GM23338 (cell line): ENCODE measurements at regions not wholly inside any gene's neighbourhood (a gene's known extent, or its start where the extent isn't known, plus 50 kb on each side); places are given as distances from the start of the nearest gene placed in this dataset.
"Not testable (repeated sequence)": the region's sequence is repeated elsewhere in the genome, so short reads cannot be mapped to it uniquely, and the experiment has no call there.

Experiments
- ATAC-seq: fragments of 200-7000 bp; cut with Tn5 transposase; 3 replicates; pipeline ENCODE4 v1.9.1; 2020
- DNase-seq: peaks from one replicate; pipeline ENCODE4 v3.0.0-alpha.2; 2015; ENCODE audit warnings: low spot score
- H2AFZ ChIP-seq: fragments of 200-600 bp; sonication (generic); 2 replicates; pipeline ENCODE4 v1.8.0; 2016; ENCODE audit warnings: antibody characterized with exemption, mild to moderate bottlenecking, moderate library complexity
- H3F3A ChIP-seq: fragments of 200-600 bp; sonication (generic); replicated peaks from 2 replicates; pipeline ENCODE4 v1.8.0; 2017; ENCODE audit warnings: antibody characterized with exemption, mixed run types, low read depth
- H3K27ac ChIP-seq: fragments of 200-600 bp; sonication (generic); 2 replicates; pipeline ENCODE4 v1.6.1; 2016; ENCODE audit warnings: low read depth
- H3K27me3 ChIP-seq: fragments of 200-600 bp; sonication (generic); 2 replicates; pipeline ENCODE4 v1.8.0; 2016; ENCODE audit warnings: mild to moderate bottlenecking, mixed run types, moderate library complexity; ENCODE audit not compliant: insufficient read depth
- H3K36me3 ChIP-seq: fragments of 200-600 bp; sonication (generic); 2 replicates; pipeline ENCODE4 v1.8.0; 2016; ENCODE audit warnings: mild to moderate bottlenecking; ENCODE audit not compliant: insufficient read depth
- H3K4me1 ChIP-seq: fragments of 200-600 bp; sonication (generic); 2 replicates; pipeline ENCODE4 v1.8.0; 2016; ENCODE audit warnings: mild to moderate bottlenecking, moderate library complexity; ENCODE audit not compliant: insufficient read depth
- H3K4me2 ChIP-seq: fragments of 200-600 bp; sonication (generic); 2 replicates; pipeline ENCODE4 v1.7.1; 2017; ENCODE audit warnings: mixed run types
- H3K4me3 ChIP-seq: fragments of 200-600 bp; sonication (generic); 2 replicates; pipeline ENCODE4 v1.6.1; 2016; ENCODE audit warnings: mixed run types
- H3K79me2 ChIP-seq: fragments of 200-600 bp; sonication (generic); replicated peaks from 2 replicates; pipeline ENCODE4 v1.8.0; 2017; ENCODE audit warnings: mild to moderate bottlenecking; ENCODE audit not compliant: insufficient read depth
- H3K9me2 ChIP-seq: fragments of 200-600 bp; sonication (generic); 2 replicates; pipeline ENCODE4 v1.8.0; 2017; ENCODE audit not compliant: insufficient read depth
- H4K20me1 ChIP-seq: fragments of 200-600 bp; sonication (generic); replicated peaks from 2 replicates; pipeline ENCODE4 v1.8.0; 2017; ENCODE audit warnings: mild to moderate bottlenecking; ENCODE audit not compliant: insufficient read depth
- H3K27ac Mint-ChIP-seq: 2 replicates; pipeline ENCODE4 v1.8.0; 2020; ENCODE audit warnings: inconsistent platforms, mild to moderate bottlenecking, moderate library complexity, mixed read lengths
- H3K27me3 Mint-ChIP-seq: 3 replicates; pipeline ENCODE4 v1.8.0; 2022; ENCODE audit warnings: low read depth, mild to moderate bottlenecking, moderate library complexity, mixed read lengths, inconsistent platforms; ENCODE audit not compliant: insufficient read depth, poor library complexity
- H3K36me3 Mint-ChIP-seq: 3 replicates; pipeline ENCODE4 v1.8.0; 2021; ENCODE audit warnings: low read depth, mild to moderate bottlenecking, inconsistent platforms, moderate library complexity, mixed read lengths
- H3K4me1 Mint-ChIP-seq: 3 replicates; pipeline ENCODE4 v1.8.0; 2020; ENCODE audit warnings: mild to moderate bottlenecking, inconsistent platforms, mixed read lengths
- H3K4me3 Mint-ChIP-seq: 3 replicates; pipeline ENCODE4 v1.8.0; 2021; ENCODE audit warnings: moderate library complexity, mild to moderate bottlenecking, inconsistent platforms, mixed read lengths
- H3K9me3 Mint-ChIP-seq: 3 replicates; pipeline ENCODE4 v1.8.0; 2020; ENCODE audit warnings: moderate library complexity, mild to moderate bottlenecking, inconsistent platforms, mixed read lengths
- POLR2AphosphoS5 ChIP-seq: IDR thresholded peaks from 2 replicates; pipeline ENCODE4 v1.6.1; 2016; ENCODE audit warnings: antibody characterized with exemption, low read depth
- TF ChIP-seq, protein P1 (sequence below): fragments of 250-450 bp; sonication (Bioruptor Pico); IDR thresholded peaks from 2 replicates; pipeline ENCODE4 v1.5.0; 2020; ENCODE audit warnings: mild to moderate bottlenecking, moderate library complexity

DNA sequence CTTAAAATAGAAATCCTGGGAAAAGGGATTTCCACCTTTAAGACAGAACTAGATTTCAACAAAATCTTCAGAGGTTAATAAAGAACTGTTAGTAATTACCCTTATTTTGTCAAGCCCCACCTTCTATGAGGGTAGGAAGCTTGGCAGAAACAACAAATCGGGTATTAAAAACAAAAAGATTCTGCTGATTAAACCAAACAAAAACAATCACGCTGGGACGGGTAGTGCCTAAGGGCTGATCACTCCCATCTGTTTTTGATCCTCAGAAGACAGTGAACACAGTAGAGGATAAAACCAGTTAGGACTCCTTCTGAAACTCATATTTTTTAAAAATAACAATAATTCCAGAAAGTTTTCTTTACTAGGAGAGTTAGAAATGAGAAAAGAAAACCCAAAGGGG lies 441.3 kb upstream of the API5 start (continued):
- TF ChIP-seq, protein P1, sequence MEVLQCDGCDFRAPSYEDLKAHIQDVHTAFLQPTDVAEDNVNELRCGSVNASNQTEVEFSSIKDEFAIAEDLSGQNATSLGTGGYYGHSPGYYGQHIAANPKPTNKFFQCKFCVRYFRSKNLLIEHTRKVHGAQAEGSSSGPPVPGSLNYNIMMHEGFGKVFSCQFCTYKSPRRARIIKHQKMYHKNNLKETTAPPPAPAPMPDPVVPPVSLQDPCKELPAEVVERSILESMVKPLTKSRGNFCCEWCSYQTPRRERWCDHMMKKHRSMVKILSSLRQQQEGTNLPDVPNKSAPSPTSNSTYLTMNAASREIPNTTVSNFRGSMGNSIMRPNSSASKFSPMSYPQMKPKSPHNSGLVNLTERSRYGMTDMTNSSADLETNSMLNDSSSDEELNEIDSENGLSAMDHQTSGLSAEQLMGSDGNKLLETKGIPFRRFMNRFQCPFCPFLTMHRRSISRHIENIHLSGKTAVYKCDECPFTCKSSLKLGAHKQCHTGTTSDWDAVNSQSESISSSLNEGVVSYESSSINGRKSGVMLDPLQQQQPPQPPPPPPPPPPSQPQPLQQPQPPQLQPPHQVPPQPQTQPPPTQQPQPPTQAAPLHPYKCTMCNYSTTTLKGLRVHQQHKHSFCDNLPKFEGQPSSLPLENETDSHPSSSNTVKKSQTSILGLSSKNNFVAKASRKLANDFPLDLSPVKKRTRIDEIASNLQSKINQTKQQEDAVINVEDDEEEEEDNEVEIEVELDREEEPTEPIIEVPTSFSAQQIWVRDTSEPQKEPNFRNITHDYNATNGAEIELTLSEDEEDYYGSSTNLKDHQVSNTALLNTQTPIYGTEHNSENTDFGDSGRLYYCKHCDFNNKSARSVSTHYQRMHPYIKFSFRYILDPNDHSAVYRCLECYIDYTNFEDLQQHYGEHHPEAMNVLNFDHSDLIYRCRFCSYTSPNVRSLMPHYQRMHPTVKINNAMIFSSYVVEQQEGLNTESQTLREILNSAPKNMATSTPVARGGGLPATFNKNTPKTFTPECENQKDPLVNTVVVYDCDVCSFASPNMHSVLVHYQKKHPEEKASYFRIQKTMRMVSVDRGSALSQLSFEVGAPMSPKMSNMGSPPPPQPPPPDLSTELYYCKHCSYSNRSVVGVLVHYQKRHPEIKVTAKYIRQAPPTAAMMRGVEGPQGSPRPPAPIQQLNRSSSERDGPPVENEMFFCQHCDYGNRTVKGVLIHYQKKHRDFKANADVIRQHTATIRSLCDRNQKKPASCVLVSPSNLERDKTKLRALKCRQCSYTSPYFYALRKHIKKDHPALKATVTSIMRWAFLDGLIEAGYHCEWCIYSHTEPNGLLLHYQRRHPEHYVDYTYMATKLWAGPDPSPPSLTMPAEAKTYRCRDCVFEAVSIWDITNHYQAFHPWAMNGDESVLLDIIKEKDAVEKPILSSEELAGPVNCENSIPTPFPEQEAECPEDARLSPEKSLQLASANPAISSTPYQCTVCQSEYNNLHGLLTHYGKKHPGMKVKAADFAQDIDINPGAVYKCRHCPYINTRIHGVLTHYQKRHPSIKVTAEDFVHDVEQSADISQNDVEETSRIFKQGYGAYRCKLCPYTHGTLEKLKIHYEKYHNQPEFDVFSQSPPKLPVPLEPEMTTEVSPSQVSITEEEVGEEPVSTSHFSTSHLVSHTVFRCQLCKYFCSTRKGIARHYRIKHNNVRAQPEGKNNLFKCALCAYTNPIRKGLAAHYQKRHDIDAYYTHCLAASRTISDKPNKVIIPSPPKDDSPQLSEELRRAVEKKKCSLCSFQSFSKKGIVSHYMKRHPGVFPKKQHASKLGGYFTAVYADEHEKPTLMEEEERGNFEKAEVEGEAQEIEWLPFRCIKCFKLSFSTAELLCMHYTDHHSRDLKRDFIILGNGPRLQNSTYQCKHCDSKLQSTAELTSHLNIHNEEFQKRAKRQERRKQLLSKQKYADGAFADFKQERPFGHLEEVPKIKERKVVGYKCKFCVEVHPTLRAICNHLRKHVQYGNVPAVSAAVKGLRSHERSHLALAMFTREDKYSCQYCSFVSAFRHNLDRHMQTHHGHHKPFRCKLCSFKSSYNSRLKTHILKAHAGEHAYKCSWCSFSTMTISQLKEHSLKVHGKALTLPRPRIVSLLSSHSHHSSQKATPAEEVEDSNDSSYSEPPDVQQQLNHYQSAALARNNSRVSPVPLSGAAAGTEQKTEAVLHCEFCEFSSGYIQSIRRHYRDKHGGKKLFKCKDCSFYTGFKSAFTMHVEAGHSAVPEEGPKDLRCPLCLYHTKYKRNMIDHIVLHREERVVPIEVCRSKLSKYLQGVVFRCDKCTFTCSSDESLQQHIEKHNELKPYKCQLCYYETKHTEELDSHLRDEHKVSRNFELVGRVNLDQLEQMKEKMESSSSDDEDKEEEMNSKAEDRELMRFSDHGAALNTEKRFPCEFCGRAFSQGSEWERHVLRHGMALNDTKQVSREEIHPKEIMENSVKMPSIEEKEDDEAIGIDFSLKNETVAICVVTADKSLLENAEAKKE (CRISPR knock-in tag): no peak
- no peak for TF ChIP-seq POLR2AphosphoS5

DNA sequence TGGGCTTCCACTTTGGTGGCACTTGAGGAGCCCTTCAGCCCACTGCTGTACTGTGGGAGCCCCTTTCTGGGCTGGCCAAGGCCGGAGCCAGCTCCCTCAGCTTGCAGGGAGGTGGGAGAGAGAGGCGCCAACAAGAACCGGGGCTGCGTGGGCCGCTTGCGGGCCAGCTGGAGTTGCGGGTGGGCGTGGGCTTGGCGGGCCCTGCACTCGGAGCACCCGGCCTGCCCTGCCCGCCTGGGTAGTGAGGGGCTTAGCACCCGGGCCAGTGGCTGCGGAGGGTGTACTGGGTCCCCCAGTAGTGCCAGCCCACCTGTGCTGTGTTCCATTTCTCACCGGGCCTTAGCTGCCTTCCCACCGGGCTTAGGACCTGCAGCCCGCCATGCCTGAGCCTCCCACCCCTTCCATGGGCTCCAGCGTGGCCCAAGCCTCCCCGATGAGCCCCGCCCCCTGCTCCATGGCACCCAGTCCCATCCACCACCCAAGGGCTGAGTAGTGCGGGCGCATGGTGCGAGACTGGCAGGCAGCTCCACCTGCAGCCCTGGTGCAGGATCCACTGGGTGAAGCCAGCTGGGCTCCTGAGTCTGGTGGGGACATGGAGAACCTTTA lies 437.9 kb upstream of the API5 start:
- H3K9me3 Mint-ChIP-seq: peaks cover 82% of the 10 kb centered on the region
- not testable (repeated sequence) for H3K4me3 Mint-ChIP-seq

DNA sequence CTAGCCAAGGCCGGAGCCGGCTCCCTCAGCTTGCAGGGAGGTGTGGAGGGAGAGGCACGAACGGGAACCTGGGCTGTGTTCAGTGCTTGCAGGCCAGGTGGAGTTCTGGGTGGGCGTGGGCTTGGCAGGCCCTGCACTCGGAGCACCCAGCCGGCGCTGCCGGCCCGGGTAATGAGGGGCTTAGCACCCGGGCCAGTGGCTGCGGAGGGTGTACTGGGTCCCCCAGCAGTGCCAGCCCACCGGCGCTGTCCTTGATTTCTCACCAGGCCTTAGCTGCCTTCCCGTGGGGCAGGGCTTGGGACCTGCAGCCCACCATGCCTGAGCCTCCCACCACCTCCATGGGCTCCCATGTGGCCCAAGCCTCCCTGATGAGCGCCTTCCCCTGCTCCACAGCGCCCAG lies 430.5 kb upstream of the API5 start:
- H4K20me1 ChIP-seq: not testable (repeated sequence)
- peaks cover 11% of the 10 kb centered on the region; the same call in 2 of the 3 replicates for H3K36me3 Mint-ChIP-seq

More for the DNA sequence above, 437.9 kb upstream of the API5 start:
- H3K36me3 ChIP-seq, H3K4me1 Mint-ChIP-seq, ATAC-seq, H3F3A ChIP-seq, H2AFZ ChIP-seq, H4K20me1 ChIP-seq, H3K79me2 ChIP-seq, H3K27ac ChIP-seq, H3K27me3 ChIP-seq, DNase-seq, H3K9me2 ChIP-seq, H3K4me3 ChIP-seq, H3K27ac Mint-ChIP-seq, H3K27me3 Mint-ChIP-seq, H3K4me1 ChIP-seq, H3K4me2 ChIP-seq: not testable (repeated sequence)
- H3K36me3 Mint-ChIP-seq: peaks cover 17% of the 10 kb centered on the region

More for the DNA sequence above, 430.5 kb upstream of the API5 start:
- ATAC-seq, H2AFZ ChIP-seq, H3K9me2 ChIP-seq, DNase-seq, H3F3A ChIP-seq, H3K4me3 ChIP-seq, H3K27ac ChIP-seq, H3K4me1 Mint-ChIP-seq, H3K27me3 Mint-ChIP-seq, H3K27ac Mint-ChIP-seq, H3K36me3 ChIP-seq, H3K4me1 ChIP-seq, H3K79me2 ChIP-seq, H3K27me3 ChIP-seq, H3K4me3 Mint-ChIP-seq, H3K4me2 ChIP-seq: not testable (repeated sequence)
- H3K9me3 Mint-ChIP-seq: peaks cover 88% of the 10 kb centered on the region
